ENCODE measurements at regions not wholly inside any gene's neighbourhood (a gene's known extent, or its start where the extent isn't known, plus 50 kb on each side); places are given as distances from the start of the nearest gene placed in this dataset.
"Not testable (repeated sequence)": the region's sequence is repeated elsewhere in the genome, so short reads cannot be mapped to it uniquely, and the experiment has no call there.

DNA sequence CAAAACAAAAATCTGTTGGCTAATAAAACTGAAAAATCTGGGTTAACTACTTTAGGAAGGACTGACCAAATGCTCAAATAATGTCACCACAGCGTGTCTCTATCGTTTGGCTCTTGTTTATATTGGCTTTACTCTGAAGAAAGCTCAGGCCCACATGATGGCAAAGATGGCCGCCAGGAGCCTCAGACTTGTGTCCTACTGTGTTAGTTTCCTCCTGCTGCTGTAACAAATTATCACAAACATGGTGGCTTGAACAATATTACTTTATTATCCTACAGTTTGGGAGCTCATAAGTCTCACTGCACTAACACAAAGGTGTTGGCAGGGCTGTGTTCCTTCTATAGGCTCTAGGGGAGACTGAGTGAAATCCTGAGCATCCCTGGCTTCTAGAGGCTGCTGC lies 303.0 kb downstream of the DAD1 start:
- no peak for DNase-seq

GRCh38 chr14:22282949-22283348 lies 306.1 kb downstream of the DAD1 start:
- DNase-seq: no peak

DNA sequence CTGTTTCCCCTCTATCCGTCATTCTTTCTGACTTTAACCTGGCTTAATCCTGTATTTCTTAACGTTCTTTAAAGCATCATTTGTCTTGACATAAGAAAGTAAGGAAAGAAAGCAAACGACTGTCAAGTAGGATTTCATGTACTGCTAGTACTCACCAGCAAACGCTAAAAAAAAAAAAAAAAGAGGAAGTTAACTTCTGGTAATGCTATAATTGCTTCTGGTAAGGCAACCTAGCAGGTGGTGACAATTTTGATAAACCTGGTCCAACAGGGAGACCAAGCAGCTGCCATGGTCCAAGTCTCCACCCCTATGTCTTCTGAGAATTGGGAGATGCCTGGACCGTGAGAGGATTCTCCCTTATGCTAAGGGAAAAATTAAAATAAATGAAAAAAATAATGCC lies 306.6 kb downstream of the DAD1 start:
- DNase-seq: no peak

- not testable (repeated sequence) for DNase-seq
Measured at GRCh38 chr14:22281447-22281874, 307.6 kb downstream of the DAD1 start.

DNA sequence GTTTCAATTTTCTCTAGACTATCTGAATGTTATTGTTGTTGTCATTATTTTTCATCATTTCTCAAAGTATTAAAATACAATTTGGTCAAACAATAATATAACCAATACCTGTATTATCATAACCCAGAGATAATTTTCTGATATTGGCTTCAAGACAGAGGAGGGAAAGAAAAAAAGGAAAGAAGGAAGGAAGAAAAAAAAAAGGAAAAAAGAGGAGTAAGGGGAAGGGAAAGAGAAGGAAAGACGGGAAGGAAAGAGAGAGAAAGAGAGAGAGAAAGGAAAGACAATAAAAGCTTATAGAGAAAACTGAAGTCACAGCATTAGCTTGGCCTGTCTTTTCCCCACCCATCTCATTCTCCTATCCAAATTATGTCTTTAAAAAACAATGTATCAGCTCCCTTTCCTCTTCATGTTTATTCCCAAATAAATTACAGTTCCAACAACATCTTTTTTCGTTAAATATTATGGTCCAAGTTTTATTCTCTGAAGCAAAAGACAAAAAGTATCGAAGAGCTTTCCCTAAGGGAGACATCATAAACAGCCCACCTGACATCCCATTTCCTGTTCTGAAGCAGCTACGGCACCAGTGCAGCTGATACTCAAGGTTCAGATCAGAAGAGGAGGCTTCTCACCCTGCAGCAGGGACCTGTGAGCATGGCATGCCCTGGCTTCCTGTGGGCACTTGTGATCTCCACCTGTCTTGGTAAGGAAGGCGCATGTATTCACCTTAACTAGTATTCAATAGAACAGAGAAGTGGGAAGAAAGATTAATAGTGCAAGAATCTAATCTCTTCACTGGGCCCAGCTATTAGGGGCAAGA lies 308.3 kb downstream of the DAD1 start:
- DNase-seq: no peak

- DNase-seq: peak; percentile 10
Measured at GRCh38 chr14:22276913-22277816, 311.9 kb downstream of the DAD1 start.

DNA sequence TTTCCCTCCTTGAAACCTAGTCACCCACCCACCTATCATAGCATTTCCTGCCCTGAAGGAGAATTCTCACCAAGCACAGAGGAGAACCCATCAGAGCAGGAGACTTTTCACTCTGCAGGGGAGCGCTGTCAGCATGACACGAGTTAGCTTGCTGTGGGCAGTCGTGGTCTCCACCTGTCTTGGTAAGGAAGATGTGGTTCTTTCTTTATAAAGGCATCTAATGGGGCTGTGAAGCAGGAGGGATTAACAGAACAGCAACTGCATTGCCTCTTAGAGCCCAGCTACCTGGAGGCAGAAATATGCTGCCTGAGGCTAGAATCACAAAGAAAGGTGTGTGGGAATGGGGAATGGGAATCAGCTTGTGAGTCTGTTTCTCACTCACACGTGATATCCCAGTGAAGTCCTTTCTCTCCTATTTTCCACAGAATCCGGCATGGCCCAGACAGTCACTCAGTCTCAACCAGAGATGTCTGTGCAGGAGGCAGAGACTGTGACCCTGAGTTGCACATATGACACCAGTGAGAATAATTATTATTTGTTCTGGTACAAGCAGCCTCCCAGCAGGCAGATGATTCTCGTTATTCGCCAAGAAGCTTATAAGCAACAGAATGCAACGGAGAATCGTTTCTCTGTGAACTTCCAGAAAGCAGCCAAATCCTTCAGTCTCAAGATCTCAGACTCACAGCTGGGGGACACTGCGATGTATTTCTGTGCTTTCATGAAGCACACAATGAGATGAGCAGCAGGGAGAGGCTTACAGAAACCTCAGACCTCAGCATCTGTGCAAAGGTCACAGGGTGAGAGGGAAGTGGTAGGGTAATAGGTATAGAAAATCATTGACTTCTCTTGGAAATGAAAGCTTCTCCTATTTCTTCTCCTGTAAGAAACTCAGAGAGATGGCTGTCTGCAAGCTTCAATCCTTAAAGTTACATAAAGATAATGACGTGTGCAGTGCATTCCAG lies 316.9 kb downstream of the DAD1 start:
- DNase-seq: no peak

DNA sequence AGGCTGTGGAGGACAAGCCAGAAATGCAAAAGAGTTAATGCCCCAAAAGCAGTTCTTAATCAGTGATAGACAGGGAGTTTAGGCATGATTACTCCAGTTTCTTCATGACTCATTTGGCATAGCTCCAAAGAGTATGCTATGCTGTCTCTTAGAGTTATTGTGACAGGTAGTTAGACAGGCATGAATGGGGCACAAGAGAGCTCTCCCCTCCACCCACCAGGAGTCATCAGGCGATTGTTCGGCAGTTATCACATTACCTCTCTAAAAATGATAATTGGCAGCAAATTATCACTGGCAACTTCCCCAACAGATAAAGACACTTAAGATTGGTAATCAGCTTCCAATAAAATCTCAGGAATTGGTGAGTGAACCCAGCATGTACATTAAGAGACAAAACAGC lies 320.1 kb downstream of the DAD1 start:
- peak; percentile 8 for DNase-seq

GRCh38 chr14:22266683-22267082 lies 322.3 kb downstream of the DAD1 start:
- DNase-seq: no peak

DNA sequence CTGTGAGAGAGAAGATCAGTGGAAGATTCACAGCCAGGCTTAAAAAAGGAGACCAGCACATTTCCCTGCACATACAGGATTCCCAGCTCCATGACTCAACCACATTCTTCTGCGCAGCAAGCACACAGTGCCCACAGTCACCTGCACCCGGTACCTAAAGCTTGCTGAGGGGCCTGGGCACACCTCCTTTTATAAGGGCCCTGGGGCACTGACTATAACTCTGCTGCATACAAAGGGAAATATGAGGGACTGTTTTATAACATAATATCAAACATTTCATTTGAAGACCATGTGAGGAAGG lies 322.9 kb downstream of the DAD1 start:
- no peak for DNase-seq

DNA sequence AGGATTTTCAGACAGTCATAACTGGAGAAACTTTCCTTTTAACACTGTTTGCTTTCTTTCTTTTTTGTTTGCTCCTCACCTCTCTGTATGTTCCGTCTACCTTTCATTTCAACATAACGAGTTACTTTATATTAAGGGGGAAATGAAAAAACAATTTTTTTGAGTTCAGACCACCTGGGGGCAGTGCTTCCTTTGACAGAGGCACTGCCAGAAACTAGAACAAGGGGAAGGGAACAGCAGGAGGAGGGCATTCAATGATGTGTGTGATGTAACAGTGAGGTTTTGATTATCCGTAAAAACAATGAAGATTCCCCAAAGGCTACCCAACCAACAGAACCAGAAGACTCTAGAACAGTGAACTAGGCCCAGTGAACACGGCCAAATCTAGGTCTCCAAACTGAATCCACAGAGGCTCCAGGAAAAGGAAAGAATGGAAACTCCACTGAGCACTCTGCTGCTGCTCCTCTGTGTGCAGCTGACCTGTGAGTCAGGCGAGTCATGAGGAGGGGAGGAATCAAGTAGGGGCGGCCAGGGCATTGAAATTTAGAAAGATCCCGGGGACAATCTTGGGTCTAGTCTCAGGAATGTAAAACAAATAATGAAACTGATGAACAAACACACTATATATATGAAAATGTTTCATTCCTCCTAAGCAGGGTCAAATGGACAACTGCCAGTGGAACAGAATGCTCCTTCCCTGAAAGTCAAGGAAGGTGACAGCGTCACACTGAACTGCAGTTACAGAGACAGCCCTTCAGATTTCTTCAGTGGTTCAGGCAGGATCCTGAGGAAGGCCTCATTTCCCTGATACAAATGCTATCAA lies 323.5 kb downstream of the DAD1 start:
- DNase-seq: no peak

DNA sequence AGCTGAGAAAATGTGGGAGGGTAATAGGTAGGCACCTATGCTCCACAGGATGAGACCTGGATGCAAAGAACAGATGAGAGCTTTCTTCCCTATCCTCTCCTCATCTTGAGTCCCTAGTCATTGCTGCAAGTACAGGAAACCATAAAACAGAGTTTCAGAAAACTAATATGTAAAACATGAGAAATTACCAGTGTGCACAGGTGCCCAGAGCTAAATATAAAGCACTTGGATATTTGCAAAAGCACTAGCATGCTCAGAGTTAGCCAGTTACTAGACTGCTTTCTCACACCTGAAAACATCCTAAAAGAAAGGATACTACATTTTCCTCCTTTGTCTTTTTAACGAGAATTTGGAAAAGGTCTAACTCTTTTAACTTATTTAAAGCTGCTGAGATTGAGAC lies 324.3 kb downstream of the DAD1 start:
- DNase-seq: no peak

DNA sequence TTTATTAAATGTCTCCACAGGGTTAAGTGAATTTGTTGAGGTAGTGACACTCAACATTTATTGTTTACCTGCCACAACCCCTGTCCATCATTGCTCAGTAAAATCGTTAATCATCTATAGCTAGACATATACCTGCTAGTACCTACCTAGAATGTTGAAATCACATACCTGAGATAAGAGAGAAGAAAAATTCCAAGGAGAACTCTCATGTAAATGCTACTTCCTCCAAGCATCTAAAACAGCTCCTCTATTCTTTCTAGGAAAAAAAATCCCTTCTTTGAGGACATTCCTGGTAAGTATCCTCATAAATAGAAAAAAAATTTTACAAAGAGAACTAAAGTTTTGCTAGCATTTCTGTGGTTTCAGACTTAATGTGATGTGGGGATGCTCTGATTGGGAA lies 325.1 kb downstream of the DAD1 start:
- DNase-seq: no peak

DNA sequence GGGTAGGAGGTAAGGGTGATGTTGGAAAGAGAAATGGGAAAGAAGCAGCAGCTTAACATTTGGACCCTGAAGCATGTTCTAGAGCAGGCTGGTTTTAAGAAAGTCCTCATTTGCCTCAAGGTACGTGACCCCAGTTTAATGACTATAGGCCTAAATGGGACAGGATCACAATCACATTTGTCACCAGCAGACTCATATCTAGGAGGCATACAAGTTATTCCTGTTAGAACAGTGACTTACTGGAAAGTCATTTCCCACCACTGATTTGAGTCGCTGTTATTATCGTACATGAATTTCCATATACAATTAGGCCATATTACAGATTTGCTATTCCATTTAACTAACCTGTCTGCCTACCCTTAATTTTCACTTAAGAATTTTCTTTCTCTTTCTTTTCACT lies 326.1 kb downstream of the DAD1 start:
- no peak for DNase-seq

DNA sequence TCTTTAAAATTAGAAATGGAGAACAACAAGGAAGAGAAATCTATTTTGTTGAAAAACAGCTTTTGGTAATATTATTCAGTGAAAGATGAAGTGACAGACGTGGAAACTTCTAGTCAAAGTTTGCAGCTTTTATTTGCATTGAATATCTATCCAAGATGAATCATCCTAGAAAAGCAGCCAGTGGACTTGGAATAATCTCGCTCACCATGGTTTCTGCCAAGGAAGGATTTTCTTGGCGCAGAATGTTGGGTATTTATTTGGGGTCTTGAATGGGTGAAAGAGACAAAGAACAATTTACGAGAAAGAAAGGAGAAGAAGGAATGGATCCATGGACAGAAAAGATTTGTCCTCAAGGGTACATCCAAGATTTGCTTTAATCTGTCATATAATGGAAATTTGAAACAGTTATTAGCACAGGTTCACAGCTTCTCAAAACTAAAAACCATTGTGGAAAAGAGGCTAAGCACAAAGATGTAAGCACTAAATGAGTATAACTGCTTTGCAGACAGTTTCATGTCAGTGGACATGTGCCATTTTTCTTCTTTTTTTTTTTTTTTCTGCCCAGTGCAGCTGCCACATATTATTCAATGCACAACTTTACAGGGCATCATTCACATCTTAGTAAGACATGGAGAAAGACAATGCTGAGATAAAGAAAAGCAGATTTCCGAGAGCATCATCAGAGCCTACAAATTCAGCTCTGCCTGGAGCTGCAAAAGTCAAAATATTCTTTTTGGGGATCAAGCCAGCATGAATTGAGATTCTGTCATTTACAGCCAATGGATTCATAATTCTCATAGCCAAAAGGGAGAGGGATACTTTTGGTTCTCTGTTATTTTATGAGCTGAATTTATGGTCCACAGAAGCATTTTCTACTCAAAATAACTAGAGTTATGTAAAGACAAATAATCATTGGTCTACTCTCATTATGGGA lies 333.7 kb downstream of the DAD1 start:
- DNase-seq: no peak

DNA sequence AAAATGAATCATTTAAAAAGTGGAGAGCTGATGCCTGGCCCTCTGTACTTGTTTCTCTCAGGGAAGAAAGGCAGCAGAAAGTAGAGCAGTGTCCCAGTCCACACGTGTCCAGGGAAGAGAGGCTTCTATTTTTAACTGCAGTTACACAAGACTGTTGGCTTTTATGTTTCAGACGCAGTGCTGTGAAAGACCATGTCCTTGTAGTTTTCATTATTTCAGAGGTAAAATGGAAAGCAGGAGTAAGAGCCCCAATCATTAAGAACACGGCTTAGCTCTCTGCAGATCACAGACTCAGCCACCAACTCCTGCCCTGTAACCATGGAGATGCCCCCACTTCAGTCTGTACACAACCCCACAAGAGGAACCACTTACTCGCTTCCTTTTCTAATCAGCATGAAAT lies 336.3 kb downstream of the DAD1 start:
- no peak for DNase-seq

GRCh38 chr14:22251090-22251489 lies 337.9 kb downstream of the DAD1 start:
- no peak for DNase-seq

- DNase-seq: no peak
Measured at GRCh38 chr14:22249770-22250169, 339.3 kb downstream of the DAD1 start.

DNA sequence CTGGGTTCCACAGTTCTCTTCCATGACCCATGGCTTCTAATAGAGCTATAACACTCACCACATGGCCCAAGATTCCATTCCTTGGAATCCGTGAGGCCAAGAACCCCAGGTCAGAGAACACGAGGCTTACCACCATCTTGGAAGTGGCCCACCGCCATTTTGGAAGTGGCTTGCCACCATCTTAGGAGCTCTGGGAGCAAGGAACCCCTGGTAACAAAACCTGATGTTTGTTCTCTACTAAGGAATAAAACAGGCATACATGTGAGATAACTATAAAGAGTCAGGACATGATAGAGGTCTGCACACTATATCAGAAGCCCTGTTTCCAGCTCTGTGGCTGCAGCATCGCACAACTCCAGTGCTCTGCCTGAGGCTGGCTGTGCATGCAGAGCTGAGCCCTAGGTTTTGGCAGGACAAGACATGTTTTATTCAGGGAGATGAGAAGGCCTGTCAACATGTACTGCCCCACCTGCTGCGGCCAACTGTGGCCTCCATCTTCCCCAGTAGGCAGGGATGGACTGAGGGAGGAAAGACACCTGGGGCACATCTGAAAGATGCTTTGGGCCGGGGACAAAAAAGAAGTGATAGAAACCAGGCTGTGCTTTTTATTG lies 344.9 kb downstream of the DAD1 start:
- DNase-seq: no peak

- DNase-seq: not testable (repeated sequence)
Measured at GRCh38 chr14:22238320-22238719, 350.7 kb downstream of the DAD1 start.

DNA sequence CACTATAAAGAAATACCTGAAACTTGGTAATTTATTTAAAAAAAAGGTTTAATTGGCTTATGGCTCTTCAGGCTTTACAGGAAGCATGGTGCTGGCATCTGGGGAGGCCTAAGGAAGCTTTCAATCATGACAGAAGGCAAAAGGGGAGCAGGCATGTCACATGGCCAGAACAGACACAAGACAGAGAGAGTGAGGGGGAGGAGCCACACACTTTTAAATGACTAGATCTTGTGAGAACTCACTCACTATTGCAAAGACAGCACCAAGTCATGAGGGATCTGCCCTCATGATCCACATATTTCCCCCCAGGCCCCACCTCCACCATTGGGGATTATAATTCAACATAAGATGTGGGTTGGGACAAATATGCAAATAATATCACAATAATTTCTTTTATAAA lies 355.6 kb downstream of the DAD1 start:
- DNase-seq: no peak

Measured in NCI-H69 (cell line).